MV-4-11 (cell line): ENCODE measurements at regions not wholly inside any gene's neighbourhood (a gene's known extent, or its start where the extent isn't known, plus 50 kb on each side); places are given as distances from the start of the nearest gene placed in this dataset.

Experiments
- DNase-seq: peaks from one replicate; lab custom pipeline; 2025; lab: John Stamatoyannopoulos, UW

DNA sequence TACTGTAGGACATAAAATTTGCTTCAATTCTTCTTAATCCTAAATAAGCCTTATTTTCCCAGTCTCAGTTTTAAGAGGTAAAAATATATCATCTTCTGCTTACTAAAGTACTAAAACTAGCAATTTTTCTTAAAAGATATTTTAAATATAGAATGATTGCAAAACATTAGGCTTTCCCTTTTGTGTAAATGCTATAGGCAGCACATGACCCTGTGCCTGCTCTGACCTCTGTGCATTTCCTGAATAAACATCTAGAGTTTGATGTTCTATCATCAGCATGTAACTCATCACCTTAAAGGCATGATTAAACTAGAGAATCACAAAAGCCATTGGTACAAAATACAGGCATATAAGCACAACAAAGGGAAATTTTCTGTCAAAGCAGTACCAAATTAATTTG lies 422.7 kb downstream of the TFAP2B start:
- no peak for DNase-seq

DNA sequence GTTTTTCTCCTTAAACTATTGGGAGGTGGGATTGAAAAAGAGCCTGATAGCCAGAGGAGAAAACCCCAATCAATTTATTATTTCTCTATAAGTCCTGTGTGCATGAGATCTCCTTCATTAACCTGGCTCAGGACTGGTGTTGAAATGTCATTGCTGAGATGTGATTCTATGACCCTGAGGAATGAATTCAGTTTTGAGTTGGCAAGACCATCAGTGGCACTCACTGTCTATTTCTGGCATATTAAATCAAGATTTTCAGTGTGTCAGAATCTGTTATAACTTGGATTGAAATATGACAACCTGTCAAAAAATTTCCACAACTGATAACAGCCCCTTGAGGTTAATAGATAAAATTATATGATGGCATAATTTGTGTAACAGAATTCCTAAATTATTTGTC lies 431.1 kb downstream of the TFAP2B start:
- DNase-seq: no peak

DNA sequence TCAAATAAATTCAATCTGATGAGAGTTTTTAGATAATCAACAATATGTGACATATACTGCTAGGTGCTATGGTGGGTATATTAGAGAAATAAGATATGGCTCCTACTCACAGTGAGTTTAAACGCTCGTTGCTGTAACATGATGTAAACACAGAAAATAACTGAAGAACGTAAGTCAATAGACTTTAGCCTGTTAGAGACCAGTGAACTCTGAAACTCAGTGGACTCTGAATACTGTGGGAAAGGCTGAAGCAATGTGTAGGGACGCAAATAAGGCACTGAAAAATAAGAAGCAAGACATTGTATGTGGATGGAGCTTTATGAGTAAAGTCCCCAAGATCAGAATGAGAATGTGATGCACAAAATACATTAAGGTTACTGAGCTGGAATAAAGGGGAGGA lies 431.6 kb downstream of the TFAP2B start:
- no peak for DNase-seq

DNA sequence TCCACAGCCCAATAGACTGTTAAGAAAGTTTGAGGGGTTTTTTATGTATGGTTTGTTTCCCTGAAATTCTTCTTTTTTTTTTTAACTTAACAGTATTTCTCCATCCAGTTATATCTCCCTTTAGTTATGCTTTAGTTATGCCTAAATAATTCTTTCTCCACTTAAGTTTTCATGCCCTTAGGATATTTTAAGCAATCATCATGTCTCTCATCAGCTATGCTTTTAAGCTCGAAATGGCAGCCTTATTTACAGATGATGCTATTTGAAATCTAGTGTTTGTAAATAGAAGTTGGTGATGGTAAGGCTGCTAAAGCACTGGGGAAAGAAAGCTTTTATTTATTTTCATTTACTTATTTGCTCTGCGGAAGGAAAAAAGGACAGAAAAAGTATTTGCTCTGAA lies 439.3 kb downstream of the TFAP2B start:
- no peak for DNase-seq

DNA sequence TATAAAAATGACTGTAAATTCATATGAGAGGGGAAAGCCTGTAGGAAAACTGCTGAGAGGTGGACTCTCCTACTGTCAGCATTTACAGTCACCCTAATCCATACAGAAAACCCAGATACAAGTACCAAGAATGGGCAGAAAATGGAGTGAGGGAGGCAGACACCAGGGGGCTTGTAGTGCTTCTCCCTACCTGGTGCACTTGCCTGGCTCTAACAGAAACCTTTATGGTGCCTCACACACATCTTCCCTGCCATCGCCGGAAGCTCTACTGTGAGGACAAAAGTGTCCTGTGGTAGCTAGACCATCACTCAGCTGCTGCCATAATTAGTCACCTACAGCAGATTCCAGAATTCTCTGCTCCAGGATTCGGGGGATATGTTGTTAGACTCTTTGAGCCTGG lies 441.3 kb downstream of the TFAP2B start:
- DNase-seq: no peak

DNA sequence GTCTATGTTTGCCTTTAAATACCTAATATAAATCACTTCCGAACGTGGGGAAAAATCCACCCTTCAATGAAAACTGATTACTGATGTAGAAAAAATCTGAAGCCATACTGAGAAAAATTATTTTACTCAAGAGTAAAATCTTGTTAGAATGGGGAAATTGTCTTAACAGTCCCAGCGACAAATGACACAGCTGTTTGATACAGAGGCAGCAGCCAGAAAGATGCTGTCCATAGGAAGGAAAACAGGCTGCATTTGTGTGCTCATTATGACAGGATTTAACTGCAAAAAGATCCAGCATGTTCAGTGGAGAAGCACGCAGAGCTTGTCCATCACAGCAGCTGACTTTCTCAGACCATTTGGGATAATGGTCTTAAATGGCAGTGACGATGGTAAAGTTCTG lies 443.0 kb downstream of the TFAP2B start:
- DNase-seq: no peak

DNA sequence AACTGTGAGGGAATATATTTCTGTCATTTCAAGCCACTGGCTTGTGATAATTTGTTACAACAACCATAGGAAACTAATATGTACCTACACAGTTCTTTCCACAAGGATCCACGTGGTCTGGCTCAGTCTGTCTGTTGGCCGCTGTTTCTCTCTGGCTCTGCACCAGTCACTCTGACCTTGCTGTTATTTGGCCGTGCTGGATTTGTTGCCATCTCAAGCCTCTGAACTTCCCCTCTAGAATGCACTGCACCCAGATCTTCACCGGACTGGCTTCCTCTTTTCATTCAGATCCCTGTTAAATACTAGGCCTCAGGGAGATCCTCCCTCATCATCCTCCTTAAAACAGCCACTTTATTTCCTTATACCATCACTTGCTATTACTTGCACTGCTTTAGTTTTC lies 446.8 kb downstream of the TFAP2B start:
- peak; percentile 58 for DNase-seq

DNA sequence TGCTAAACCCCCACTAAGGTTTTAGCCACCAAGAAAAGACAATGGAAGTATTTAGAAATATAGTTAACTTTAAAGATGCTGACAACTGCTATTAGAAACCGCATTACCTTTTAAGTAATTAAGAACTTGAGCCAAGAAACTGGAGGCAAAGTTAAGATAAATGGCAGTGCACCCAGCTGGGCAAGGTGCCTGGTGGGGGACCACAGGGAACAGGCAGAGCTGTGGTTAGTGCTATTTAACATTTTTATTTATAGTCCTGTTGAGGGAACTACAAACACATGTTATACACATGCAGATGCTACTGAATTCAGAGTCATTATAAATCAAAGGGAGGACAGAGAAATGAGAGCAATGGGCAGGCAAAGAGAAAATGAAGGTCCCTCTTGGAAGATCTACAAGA lies 447.9 kb downstream of the TFAP2B start:
- DNase-seq: peak; percentile 5

DNA sequence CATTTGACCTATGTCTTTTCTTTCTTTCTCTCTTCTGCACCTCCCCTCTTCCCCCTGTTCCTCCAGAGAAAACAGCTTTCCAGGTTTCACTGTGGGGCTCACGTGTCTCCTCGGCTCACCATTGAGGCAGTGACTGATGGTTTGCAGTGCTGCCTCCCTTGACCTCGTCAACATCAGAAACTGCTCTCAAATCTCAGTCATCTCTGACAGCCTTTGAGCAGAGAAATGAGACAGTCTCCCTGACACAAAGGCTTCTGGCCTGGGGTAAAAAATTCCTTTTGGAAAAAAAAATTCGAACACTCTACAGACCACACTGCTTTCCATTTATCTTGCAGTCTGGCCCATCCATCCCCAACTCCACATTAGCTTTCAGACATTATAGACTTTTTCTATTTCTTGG lies 450.0 kb downstream of the TFAP2B start:
- DNase-seq: no peak

DNA sequence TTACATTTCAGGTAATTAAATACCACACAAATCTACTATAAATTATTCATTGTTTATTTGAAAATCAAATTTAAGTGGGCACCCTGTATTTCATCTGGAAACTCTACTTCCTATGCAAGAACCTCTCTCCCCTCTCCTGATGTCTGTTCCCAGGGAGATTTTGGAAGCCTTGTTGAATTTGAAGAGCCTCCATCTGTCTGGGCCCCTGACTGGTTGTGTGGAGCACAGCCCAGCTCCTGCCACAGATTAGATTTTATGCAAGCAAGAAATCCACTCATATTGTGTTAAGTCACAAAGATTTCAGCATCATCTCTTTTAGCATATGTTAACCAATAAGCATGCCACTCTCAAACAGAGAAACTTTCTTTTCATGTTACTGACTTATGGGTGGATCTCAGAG lies 451.2 kb downstream of the TFAP2B start:
- DNase-seq: no peak

DNA sequence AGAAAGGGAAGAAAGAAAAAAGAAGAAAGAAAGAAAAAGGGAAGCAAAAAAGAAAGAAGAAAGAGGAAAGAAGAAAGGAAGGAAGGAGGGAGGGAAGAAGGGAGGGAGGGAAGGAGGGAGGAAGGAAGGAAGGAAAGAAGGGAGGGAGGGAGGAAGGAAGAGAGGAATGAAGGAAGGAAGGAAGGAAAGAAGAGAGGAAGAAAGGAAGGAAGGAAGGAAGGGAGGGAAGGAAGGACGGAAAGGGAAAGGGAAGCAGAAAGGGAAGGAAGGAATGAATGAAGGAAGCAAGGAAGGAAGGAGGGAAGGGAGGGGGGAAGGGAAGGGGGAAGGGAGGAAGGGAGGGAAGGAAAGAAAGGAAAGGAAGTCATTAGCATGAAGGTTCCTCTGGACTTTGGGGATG lies 452.9 kb downstream of the TFAP2B start:
- no peak for DNase-seq

DNA sequence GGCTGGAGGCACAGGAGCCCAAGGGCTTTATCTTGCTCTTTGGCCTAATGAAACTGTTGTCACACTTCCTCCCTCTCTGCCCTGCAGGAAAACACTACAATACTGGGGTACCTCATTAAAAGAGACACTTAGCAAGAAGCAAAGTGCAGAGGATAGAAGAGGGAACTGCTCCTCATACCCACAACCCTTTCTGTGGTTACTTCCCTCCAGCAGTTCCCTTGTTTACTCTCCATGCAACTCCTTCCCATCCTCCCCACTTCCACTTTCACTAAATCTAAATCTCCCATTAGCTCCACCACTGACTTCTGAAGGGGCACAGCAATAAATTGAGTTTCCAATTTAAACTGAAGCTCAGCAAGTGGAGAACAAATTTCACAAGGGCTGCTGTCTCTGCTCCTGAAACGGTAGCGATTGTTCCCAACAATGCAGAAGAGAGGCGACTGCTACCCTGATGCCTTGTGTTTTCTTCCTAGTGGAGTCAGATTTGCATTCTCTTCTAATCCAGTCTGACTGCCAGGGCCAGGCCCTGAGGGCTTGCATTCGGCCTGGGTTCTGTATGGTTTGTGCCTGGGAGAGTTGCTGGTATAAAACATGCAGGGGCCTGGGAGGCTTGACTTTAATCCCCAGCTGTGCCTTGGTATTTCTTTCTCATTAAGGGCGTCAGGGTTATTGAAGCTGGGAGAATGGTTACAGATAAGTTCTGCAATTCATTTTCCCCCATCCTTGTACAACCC lies 454.7 kb downstream of the TFAP2B start:
- peak; percentile 98 for DNase-seq

DNA sequence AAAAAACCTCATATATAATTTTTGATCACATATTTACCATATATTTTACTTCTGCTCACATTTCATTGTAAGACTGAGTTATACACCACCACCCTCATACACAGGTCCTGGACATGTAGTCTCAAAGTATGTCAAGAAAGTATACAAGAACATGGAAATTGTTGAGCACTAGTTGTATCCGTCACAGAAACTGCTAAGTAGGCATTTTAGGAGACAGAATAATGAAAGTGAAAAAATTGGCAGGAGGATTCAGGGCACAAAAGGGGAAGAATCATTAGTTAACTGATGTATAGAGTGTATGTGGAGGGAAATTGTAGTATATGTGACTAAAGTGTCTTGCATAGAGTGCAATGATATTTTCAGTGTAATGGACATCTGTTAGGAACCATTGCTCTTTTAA lies 458.8 kb downstream of the TFAP2B start:
- peak; percentile 54 for DNase-seq

DNA sequence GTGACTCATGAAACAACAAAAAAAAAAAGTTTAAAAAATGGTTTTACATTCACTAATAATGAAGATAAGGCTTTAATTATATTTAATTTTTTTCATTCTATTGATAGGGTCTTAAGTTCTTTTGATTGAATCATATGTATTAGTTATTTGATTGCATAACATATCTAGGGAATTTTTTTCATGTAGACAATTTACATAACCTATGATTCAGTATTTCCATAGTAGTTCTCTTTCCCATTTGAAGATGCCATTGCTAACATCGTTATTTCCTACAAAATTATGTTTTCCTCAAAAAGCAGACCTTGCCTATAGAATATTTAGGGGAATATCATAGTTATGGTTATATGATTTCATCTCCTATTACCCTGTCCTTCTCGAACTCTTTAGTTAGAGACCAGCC lies 463.4 kb downstream of the TFAP2B start:
- no peak for DNase-seq

DNA sequence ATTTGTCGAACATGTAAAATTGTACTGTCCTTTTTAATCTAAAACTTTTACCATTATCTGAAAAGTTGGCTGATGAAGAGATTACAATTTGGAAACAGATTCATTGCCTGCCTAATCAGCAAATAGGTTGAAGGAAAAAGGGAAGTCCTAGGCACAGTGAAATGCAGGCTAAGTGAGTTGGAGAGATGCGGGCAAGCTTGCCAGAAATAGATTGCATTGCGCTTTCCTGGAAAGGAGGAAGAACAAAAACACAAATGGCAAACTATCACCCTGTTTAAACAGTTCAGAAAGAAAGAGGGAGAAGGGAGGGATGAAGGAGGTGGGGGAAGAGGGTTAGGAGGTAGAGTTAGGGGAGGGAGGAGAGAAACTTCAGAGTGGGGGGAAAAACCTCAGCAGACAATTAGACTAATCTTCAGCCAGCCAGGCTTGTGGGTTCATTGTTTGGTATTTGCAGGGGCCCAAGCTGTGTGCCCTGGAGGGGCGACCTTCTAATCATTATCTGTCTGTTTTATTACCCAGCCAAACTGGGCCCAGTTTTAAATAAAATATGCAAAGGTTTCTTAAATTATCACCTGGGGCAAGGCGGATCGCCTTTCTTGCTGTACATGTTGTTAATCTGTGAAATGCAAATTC lies 465.2 kb downstream of the TFAP2B start:
- peak; percentile 88 for DNase-seq

DNA sequence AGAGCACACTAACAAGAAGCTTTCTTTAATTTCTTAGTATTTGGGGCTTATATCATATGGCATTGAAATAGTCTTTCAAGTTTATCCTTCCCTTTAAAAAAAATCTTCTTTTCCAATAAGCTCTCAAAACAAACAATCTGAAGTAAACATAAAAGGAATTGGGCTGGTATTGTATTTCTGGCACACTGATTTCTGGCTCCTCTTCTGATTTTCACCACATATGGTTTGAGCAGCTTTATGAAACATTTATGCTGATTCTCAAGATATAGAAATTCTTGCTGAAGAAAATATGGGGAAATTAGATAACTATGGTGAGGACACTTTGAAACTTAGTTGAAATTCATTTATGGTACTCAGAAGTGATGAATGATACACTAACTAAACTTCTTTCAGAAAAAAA lies 467.2 kb downstream of the TFAP2B start:
- no peak for DNase-seq

DNA sequence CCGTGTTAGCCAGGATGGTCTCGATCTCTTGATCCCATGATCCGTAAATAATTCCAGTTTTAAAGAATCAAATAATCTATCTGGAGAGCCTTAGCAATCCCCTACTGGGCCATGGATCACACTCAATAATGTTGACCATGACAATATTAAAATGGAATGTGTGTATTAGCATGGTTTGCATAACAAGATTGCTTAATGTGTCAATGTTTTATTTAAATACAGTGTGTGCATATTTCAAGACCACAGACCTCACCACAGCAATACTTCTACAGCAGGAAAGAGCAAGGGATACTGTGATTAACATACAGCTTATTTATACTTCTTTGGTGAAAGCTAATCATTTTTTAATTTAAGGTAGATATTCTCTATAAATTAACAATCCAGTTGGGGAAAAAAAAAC lies 470.4 kb downstream of the TFAP2B start:
- peak; percentile 33 for DNase-seq

DNA sequence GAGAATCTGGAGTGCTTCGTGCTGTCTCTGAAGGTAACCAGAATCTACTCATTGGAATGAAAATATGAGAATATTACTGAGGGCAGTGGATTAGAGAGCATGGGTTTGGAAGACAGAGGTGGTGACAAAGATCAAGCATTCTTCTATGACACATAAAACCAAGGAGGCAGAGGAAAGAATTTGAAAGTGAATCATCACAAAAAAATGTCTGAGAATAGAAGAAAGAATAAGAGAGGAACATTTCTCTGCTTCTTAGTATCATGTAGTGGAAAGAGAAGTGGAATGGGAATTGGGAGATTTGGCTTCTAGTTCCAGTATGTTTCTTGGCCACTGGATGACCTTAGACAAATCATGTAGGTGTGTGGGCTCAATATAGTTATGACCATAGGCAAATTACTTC lies 474.0 kb downstream of the TFAP2B start:
- no peak for DNase-seq

DNA sequence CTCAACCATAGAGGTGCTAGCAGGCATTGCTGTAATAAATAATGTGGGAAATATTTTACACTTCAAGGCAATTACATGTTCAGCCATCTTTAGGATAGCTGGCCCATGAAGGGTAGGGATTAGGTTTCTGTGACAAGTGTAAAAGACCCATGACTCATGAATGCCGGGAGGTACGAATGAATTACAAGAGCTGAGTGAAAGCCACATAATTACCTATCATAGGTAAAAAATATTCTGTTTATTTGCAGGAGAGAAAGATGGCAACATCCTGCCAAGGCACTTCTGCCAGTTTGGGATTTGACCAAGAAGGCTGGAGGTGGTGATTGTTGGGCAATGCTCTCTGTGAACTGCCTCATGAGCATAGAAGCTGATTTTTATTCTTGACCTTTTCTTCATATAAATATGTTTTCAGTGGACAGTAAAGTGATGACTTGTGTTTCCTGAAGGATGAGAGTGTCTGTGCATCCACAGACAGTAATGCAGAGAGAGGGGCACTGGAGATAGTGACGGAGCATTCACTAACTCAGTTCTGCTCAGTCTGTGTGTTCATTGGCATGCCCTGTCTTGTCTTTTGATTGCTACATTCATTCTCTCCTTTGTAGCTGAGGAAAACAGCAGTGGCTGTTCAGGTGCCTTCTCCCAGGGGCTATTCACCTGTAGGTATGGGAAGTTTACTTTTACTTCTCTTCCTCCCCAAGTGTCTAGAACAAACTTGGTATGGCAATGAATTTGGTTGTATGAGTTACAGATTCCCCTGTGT lies 481.1 kb downstream of the TFAP2B start:
- no peak for DNase-seq

DNA sequence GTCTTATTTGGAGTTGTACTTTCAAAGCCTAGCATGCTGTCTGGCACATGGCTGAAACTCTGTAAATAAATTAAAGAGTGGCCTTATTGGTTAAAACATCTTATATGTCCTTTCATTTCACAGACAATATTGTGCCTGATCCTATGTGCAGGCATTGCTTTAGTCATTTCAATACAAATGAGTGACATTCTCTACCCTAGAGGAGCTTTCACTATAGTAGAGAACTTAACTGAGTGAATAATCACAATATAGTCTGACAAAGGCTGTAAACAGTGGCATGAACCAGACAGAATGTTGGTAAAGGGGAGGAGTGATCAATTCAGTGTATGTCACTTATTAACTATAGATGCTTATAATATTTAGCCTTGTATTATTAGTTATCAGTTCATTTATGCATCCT lies 481.8 kb downstream of the TFAP2B start:
- no peak for DNase-seq

DNA sequence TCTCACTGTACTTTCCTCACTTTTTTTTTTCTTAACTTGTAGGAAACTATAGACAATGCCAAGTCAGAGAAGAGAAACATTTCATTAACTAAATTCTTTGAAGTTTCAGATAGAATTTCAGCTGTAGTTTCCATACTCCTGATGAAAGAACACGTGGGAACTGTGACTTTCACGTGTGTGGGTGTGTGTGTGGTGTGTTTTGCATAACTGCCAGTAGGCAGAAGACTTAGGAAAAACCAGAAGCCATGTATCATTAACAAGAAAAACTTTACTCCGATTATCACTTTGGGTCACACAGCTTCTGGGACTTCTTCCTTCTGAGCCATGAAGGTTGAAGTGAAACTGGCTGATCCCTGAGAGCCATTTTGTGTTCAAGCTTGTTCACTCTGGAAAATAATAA lies 483.3 kb downstream of the TFAP2B start:
- DNase-seq: peak; percentile 91

DNA sequence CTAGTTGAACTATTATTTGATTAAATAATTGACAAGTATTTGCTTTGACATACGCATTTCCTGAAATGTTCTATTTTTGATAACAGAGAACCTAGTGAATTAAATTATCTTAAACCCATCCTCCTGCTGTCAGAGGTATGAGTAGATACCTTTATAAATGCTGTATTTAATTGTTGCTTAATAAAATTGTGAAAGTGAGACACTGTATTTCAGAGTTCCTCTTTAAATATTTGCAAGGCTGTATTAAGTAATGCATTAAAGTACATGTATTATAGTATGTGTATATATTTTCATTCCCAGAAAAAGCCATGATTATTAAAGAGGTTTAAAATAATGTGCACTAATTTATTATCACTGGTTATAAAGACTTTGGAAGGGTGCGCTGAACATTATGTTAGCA lies 483.8 kb downstream of the TFAP2B start:
- peak; percentile 13 for DNase-seq

DNA sequence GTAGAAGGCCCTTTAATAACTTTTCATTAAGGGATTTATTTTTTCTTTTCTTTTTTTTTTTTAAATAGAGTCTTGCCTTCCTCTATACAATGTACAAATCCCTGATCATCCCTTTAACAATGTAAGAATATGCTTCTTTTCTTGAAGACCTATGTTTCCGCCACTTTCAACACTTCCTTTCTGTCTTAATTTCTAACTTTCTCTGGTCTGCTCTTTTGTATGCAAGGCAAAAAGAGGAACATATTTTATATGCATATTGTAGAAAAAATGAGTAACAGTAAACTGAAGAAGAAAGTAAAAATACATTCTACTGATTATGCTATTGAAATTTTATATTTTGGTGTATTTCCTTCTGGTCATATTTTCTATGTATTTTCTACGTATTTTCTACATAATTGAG lies 484.7 kb downstream of the TFAP2B start:
- peak; percentile 86 for DNase-seq
